GM19025 (cell line): ENCODE measurements at regions not wholly inside any gene's neighbourhood (a gene's known extent, or its start where the extent isn't known, plus 50 kb on each side); places are given as distances from the start of the nearest gene placed in this dataset.
"Not testable (repeated sequence)": the region's sequence is repeated elsewhere in the genome, so short reads cannot be mapped to it uniquely, and the experiment has no call there.

Experiments
- ATAC-seq: cut with Tn5 transposase; IDR thresholded peaks from one replicate; pipeline ENCODE4 v1.9.1; 2021; ENCODE audit warnings: mild to moderate bottlenecking, low read depth, moderate library complexity; ENCODE audit not compliant: unreplicated experiment

GRCh38 chr5:174503086-174503460 lies 221.3 kb upstream of the MSX2 start:
- ATAC-seq, result no peak

- no peak for ATAC-seq
Observed at GRCh38 chr5:174503461-174504265, 220.7 kb upstream of the MSX2 start.

DNA sequence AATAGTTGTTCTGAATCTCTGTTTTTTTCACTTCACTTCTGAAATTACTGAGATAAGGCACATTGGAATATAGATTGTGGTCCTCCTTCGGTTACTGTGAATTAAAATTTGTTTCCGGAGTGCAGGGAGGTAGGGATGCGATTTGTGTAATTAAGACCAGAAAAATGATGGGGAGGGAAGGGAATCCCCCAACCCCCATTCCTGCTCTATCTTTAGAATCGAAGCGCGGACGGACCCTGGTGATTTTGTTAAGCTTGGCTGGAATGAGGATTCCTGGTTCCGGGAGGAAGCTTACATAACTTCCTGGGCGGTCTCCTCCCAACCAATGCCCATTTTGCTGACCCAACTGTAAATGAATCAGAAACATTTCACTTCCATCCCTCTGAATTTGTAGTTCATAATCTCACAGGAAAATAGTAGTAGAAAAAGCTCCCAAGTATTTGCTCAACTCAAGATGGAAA lies 220.1 kb upstream of the MSX2 start:
- no peak for ATAC-seq

DNA sequence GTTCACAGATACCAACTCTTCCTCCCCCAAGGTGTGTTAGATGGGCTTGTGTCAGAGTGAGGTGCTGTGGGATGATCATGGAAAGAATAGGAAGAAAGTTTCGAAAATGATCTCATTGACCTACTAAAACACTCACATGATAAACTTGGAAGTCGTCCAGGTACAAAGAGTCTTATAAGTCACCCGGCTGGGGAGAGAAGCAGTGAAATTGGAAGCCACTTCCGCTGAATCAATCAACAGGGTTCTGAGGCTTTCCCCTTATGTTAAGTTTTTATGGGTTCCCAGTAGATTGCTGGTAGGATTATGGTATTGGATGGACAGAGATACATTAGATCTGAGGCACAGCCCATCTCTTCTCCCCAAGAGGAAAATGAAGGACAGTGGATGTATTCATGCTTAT lies 218.8 kb upstream of the MSX2 start:
- ATAC-seq, result no peak

DNA sequence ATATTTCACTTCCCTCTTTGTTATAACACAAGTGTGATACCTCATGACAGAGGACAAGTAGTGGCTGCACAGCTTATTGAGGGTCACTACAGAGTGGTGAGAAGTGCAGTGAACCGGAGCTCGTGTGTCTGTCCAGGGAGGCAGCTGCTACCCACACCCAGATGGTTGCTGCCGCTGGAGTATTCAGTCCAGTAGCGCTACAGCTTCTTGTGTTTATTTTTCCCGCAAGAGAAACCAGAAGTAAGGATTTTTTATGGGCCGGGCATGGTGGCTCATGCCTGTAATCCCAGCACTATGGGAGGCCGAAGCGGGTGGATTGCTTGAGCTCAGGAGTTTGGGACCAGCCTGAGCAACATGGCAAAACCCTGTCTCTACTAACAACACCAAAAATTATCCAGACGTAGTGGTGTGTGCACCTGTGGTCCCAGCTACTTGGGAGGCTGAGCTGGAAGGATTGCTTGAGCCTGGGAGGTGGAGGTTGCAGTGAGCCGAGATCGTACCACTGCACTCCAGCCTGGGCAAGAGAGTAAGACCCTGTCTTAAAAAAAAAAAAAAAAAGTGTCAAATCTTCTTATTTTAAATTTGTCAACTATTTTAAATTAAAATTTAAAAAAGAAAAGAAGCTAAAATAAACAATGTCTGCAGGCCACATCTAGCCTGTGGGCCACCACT lies 213.5 kb upstream of the MSX2 start:
- ATAC-seq, result not testable (repeated sequence)

DNA sequence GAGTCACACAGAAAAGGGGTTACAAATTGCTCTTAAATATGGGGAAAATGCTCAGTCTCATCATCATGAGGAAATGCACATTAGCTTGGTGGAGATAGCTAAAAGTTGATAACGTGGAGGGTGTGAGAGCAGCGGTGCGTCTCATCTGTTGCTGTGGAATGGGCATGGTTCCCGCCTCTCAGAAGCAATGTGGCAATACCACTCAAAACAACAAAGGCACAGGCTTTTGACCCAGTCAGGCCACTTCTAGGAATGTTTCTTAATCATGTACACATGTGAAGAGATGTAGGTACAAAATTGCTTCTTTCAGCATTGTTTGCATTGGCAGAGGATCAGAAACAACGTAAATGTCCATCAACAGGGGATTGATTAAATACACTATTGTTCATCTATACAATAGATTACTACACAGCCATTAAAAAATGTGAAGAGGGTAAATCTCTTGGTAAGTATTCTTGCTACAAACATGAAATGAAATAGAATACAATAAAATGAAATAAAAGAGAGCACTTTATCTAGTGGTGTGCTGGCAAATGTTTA lies 212.6 kb upstream of the MSX2 start:
- no peak for ATAC-seq

- ATAC-seq, result no peak
Observed at GRCh38 chr5:174514325-174514724, 210.1 kb upstream of the MSX2 start.

GRCh38 chr5:174514983-174515394 lies 209.4 kb upstream of the MSX2 start:
- ATAC-seq, result no peak

DNA sequence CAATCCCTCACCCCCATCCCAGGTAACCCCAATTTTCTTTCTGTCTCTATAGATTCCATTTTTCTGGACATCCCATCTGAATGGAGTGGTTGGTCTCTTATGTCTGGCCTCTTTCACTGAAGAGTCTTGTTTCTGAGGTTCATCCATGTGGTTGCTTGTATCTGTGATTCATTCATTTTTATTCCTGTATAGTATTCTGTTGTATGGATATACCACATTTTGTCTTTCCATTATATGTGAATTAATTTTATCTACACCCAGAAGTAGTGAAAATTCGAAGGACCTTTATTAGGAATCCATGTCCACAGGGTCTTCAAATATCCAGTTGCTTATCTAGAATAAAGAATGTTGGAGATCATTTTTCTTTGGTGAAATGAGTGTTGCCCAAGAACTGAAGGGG lies 207.6 kb upstream of the MSX2 start:
- no peak for ATAC-seq

DNA sequence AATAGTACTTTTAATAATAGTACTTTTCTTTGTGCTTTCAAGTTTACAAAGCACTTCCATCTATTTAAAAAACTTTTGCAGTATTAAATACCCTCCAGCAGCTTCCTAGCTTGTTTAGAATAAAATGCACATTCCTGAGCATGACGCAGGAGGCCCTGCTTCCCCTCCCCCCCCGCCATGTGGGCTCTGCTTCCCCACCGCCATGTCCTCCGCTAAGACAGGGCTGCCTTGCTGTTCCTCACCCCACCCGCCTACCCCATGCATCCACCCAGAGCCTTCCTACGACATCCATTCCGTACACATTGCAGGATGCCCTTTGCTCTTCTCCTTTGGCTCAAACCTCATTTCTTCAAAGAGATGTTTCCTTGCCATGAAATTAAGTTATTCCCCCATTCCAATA lies 205.9 kb upstream of the MSX2 start:
- no peak for ATAC-seq

DNA sequence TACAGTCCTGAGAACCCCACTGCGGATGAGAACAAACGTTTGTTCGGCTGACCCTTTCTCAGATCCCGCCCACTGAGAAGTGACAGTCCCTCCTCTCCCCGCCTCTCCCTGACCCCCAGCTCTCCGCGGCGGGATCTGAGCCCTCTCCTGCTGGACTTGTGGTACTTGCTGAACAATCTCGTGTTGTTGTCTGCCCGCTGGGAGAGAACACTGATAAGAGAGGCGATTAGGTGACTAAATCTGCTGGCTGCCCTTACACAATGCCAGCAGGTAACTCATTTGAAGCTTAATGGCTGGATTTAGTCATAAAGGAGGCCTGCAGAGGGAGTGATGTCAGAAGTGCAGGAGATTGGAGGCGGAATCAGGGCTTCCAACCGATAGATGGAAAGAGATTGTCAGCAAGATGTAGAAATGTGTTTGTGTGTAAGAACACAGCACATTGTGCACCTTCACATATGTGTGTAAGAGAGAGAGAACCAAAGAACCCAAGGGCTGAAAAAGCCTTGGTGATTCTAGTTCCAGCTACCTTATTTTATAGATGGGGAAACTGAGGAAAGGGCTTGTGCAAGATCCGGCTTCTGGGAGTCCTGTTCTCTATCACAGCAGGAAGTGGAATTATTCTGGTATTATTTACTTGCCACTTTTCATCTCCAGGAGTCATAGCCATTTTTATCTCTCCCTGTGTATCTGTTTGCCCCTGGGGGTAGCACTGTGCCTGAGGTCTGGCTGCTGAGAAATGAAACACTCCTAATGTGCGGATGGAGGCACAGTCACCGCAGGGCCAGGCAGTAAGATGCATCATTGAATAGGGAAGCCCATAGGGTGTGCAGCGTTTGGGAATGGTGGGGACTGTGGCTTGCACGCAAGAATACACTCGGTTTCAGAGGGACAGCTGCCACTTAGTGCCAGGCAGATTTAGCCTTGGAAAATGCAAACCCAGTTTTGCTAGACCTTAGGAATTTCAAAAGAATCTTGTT lies 203.7 kb upstream of the MSX2 start:
- no peak for ATAC-seq

- ATAC-seq, result no peak
Observed at GRCh38 chr5:174521449-174521848, 202.9 kb upstream of the MSX2 start.

GRCh38 chr5:174522480-174523260 lies 201.7 kb upstream of the MSX2 start:
- ATAC-seq, result no peak

DNA sequence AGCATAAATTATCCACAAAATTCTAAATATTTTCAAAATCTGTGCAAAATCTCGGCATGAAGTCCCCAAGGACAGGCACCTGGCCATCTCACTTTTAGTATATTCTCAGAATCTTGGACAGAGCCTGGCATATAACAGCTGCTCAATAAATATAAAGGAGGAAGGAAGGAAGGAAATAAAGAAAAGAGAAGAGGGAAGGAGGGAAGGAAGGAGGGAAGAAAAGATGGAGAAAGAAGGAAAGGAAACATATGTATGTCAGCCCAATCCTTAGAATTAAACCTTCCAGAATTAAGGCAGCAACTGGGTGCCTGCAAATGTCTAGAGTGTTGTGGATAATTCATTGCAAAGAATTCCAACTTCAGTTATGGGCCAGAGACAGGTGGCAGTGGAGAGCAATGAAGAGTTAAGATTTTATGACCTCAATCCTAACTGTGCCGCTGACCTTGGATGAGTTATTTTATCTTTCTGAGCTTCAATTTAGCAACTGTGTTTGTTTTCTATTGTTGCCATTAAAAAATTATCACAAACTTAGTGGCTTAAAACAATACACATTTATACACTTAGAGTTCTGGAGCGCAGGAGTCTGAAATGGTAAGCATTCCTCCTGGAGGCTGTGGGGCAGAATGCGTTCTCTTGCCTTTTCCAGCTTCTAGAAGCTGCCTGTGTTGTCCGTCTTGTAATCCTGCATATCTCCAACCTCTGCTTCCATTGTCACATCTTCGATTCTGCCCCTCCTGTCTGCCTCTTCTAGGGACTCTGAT lies 200.9 kb upstream of the MSX2 start:
- ATAC-seq, result no peak

- ATAC-seq, result no peak
Observed at GRCh38 chr5:174524351-174524750, 200.0 kb upstream of the MSX2 start.

- ATAC-seq, result no peak
Observed at GRCh38 chr5:174526177-174526576, 198.2 kb upstream of the MSX2 start.

- ATAC-seq, result no peak
Observed at GRCh38 chr5:174527916-174528540, 196.4 kb upstream of the MSX2 start.

DNA sequence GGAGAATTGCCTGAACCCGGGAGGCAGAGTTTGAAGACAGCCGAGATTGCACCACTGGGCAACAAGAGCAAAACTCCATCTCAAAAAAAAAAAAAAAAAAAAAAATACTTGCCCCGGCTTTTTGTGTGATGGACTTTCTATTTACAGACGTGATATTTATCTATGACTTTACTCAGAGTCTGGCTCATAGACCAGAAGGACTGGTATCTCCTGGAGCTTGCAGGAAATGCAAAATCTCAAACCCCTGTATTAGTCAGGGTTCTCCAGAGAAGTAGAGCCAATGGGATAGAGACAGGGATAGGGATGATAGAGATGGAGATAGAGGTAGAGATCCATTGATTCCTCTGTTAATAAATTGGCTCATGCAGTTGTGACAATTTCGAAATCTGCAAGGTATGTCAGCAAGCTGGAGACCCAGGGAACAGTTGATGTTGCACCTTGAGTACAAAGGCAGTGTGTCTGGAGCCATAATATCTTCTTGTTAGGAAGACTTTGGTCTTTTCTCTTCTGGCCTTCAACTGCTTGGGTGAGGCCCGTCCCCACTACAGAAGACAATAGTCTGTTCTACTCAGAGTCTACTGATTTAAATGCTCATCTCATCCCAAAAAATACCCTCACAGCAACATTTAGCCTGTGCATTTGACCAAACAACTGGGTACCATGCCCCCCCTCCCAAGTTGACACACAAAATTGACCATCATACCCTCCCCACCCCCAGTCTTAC lies 195.4 kb upstream of the MSX2 start:
- no peak for ATAC-seq
